Pancreas (tissue), 10 donors: ENCODE measurements at regions not wholly inside any gene's neighbourhood (a gene's known extent, or its start where the extent isn't known, plus 50 kb on each side); places are given as distances from the start of the nearest gene placed in this dataset.

Source experiments
- ATAC-seq, 4 donors: fragments of 200-7000 bp; cut with Tn5 transposase; one replicate each; pipeline versions ENCODE4 v1.8.0 to v1.9.1; 2020; ENCODE audit warnings: mild to moderate bottlenecking in 4 of 4, moderate library complexity in 4 of 4
- DNase-seq, 6 donors: peaks; one replicate each; pipeline ENCODE4 v3.0.0-alpha.2; 2020
- FAIRE-seq: peaks from 2 replicates; lab custom pipeline; 2012; peaks lifted over from hg19 to GRCh38; lab: Jason Lieb, UNC
- H3K27ac ChIP-seq, 4 donors: fragments of 200-600 bp; sonication (generic); 1 replicate in 3 of 4; 2 replicates in 1 of 4; pipeline versions ENCODE4 v1.5.0 to v1.8.0; 2020
- H3K27me3 ChIP-seq, 4 donors: fragments of 200-600 bp; one replicate each; pipeline ENCODE4 v1.8.0; 2021
- H3K36me3 ChIP-seq, 3 donors: fragments of 200-600 bp; sonication (generic) in 1 of 3; one replicate each; pipeline versions ENCODE4 v1.5.0 to v1.8.0; 2020 to 2021
- H3K4me1 ChIP-seq, 3 donors: fragments of 200-600 bp; one replicate each; pipeline ENCODE4 v1.8.0; 2021
- H3K4me3 ChIP-seq, 4 donors: fragments of 200-600 bp; sonication (generic) in 2 of 4; one replicate each; pipeline versions ENCODE4 v1.5.0 to v1.8.0; 2020 to 2021
- H3K9me3 ChIP-seq, 4 donors: fragments of 200-600 bp; one replicate each; pipeline ENCODE4 v1.8.0; 2021
- WGBS, 2 donors: extraction: QIAGEN DNeasy Blood & Tissue Kit; methylation state at CpG; one replicate each; pipeline ENCODE4 v1.1.7; 2013; 5-methylcytosine and 5-hydroxymethylcytosine counted together
- intact Hi-C, 3 donors: fragments of 100-400 bp; cut with DNase I; formaldehyde crosslinking; loops; one replicate each; pipeline versions ENCODE4 v1.11.1 to v1.14.2; 2022
- TF ChIP-seq, protein P1 (sequence below), 4 donors: fragments of 200-600 bp; sonication (generic) in 3 of 4; IDR thresholded peaks; one replicate each; pipeline versions ENCODE4 v1.5.0 to v1.8.0; 2021; ENCODE audit warnings: antibody characterized with exemption in 4 of 4
- donor health status: healthy with polysubstance abuse.
- donor health status: DM: no; HTN: no; CAD: no; lungs with moderate emphysema.
- donor health status: DM: no; HTN: no; CAD: no.
- donor health status: control.
- donor health status: control.
- donor health status: Bipolar disorder and iron deficiency.
- donor health status: DM: yes; HTN: yes; CAD: no.
- donor health status: DM: no; HTN: no; CAD: no.
- donor health status: DM: no; HTN: no; CAD: no.
- donor health status: DM: yes; HTN: yes; CAD: no.

DNA sequence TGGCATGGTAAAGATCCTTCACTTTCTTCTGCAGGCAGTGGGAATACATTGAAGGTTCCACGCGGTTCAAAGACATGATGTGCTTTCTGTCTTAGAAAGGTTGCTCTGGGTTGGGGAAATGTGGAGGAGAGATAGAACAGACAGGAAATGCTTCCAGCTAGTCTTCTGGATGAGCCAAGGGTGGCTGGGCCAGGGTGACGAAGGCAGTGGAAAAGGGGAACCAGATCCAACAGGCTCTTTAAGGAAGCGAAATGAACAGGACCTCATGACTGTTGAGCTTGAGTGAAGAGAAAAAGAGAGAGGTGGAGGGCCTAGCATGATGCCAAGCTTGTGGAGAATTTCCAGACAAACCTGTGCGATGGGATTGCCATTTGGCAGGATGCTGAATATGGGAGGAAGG is 56.4 kb upstream of the LMO1 start:
- Histone ChIP-seq H3K9me3 (no peaks in the 10 kb centered on the region), H3K36me3 (no peaks in the 10 kb centered on the region), H3K4me1 (no peaks in the 10 kb centered on the region), H3K27ac (no peak overlapping the region), H3K27me3 (no peaks in the 10 kb centered on the region), H3K4me3 (no peak overlapping the region)
- 77 to 86% methylated on average over 5 of the region's 5 CpGs for WGBS, 2 donors
- intact Hi-C loops: no loop called here
- FAIRE-seq: no peak
- DNase-seq: no peak
- TF ChIP-seq, protein P1, sequence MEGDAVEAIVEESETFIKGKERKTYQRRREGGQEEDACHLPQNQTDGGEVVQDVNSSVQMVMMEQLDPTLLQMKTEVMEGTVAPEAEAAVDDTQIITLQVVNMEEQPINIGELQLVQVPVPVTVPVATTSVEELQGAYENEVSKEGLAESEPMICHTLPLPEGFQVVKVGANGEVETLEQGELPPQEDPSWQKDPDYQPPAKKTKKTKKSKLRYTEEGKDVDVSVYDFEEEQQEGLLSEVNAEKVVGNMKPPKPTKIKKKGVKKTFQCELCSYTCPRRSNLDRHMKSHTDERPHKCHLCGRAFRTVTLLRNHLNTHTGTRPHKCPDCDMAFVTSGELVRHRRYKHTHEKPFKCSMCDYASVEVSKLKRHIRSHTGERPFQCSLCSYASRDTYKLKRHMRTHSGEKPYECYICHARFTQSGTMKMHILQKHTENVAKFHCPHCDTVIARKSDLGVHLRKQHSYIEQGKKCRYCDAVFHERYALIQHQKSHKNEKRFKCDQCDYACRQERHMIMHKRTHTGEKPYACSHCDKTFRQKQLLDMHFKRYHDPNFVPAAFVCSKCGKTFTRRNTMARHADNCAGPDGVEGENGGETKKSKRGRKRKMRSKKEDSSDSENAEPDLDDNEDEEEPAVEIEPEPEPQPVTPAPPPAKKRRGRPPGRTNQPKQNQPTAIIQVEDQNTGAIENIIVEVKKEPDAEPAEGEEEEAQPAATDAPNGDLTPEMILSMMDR (IDR thresholded peaks at IDR 0.05): no peak
- ATAC-seq: no peak

DNA sequence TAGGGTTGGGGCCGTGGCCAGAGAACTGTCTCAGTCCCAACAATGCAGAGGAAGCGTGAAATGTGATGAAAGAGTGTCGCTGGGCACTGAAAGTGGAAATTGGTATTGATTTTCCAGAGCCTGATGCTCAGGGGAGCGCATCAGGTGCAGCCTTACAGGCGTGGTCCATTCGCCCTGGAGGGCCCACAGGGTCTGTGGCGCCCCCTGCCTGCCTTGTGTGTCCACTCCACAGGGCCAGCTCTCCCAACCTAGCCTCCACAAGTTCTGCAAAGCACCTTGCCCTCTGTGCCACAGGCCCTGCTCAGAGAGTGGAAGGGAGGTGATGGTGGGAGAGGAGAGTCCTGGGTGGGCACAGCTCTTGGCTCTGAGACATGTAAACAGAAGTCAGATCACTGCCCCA is 54.9 kb upstream of the LMO1 start:
- ATAC-seq: peak in 2 of 4 donors; percentile 26 to 42
- TF ChIP-seq, protein P1 (IDR thresholded peaks at IDR 0.05): no peak
- DNase-seq: peak in 1 of 6 donors; percentile 56
- WGBS, 2 donors: 40 to 46% methylated on average over 6 to 7 of the region's 7 CpGs
- no peak overlapping the region for H3K4me3 ChIP-seq
- H3K27ac ChIP-seq: no peak overlapping the region
- H3K9me3 ChIP-seq: no peaks in the 10 kb centered on the region
- no peaks in the 10 kb centered on the region for H3K36me3 ChIP-seq
- H3K27me3 ChIP-seq: no peaks in the 10 kb centered on the region
- FAIRE-seq: no peak
- H3K4me1 ChIP-seq: no peaks in the 10 kb centered on the region
- intact Hi-C loops: loop anchor here in 2 of 3 donors (5.0 to 10.0 kb wide), 2 partner anchors 81 to 94 kb away; no protein-coding TSS in a partner anchor

DNA sequence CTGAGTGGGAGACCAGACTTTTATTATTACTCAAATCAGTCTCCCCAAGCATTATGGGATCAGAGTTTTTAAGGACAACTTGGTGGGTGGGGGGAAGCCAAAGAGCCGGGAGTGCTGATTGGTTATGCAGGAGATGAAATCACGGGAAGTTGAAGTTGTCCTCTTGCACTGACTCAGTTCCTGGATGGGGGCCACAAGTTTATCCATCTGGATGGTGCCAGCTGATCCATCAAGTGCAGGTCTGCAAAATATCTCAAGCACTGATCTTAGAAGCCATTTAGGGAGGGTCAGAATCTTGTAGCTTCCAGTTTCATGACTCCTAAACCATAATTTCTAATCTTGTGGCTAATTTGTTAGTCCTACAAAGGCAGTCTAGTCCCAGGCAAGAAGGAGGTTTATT is 53.5 kb upstream of the LMO1 start:
- intact Hi-C loops: loop anchor here in 2 of 3 donors (5.0 to 10.0 kb wide), 2 partner anchors 80 to 92 kb away; no protein-coding TSS in a partner anchor
- ATAC-seq (no peak), FAIRE-seq (no peak), DNase-seq (no peak)
- Histone ChIP-seq H3K4me1 (no peaks in the 10 kb centered on the region), H3K36me3 (no peaks in the 10 kb centered on the region), H3K27me3 (no peaks in the 10 kb centered on the region), H3K27ac (no peak overlapping the region), H3K9me3 (no peaks in the 10 kb centered on the region), H3K4me3 (no peak overlapping the region)
- TF ChIP-seq, protein P1 (IDR thresholded peaks at IDR 0.05): no peak
- 62 to 78% methylated on average over 2 of the region's 2 CpGs for WGBS, 2 donors

DNA sequence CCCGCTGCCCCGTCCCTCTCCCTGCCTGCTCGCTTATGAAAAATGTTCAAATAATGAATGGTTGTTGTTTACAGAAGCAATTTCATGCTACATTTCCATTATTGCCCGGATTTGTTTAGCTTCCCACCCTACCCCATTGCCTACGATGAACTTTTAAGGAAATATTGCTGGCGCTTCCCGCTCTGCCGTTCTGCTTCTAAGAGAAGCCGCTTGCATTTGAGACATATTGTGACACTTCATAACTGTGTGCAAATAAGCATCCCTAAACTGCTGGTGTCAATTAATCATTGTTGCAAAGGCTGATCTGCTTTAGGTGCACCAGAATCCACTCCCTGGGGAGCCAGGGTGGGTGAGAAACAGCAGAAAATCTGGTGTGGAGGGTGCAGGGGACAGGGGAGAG is 52.3 kb upstream of the LMO1 start:
- TF ChIP-seq, protein P1 (IDR thresholded peaks at IDR 0.05): no peak
- no peaks in the 10 kb centered on the region for H3K4me1 ChIP-seq
- DNase-seq: no peak
- ATAC-seq: peak in 2 of 4 donors; percentile 8 to 34
- intact Hi-C loops: loop anchor here in 2 of 3 donors (5.0 to 10.0 kb wide), 2 partner anchors 79 to 91 kb away; no protein-coding TSS in a partner anchor
- WGBS, 2 donors: 60 to 62% methylated on average over 9 of the region's 9 CpGs
- H3K27me3 ChIP-seq: no peaks in the 10 kb centered on the region
- H3K36me3 ChIP-seq: no peaks in the 10 kb centered on the region
- H3K9me3 ChIP-seq: no peaks in the 10 kb centered on the region
- H3K27ac ChIP-seq: no peak overlapping the region
- FAIRE-seq: no peak
- H3K4me3 ChIP-seq: no peak overlapping the region

DNA sequence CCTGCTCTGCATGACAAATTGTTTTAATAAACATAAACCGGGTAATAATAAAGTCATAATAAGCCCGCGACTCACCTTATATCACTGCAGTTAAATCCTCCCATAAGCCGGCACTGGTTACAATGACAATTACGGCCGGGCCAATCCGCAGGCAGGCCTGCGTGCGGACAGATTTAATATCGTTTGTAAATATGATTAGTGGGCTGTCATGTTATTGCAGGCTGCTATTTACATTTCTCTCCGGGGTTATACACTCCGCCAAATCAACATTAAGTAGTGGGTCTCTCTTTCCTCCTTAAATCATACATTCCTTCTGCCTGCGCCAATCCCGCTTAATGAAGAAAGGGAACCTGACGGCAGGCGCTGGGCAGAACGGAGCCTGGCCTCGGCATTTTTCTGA is 51.8 kb upstream of the LMO1 start:
- Histone ChIP-seq H3K27ac (no peak overlapping the region), H3K27me3 (no peaks in the 10 kb centered on the region), H3K4me3 (no peak overlapping the region), H3K4me1 (no peaks in the 10 kb centered on the region), H3K36me3 (no peaks in the 10 kb centered on the region), H3K9me3 (no peaks in the 10 kb centered on the region)
- DNase-seq (no peak), ATAC-seq (peak in 2 of 4 donors; percentile 17 to 24), FAIRE-seq (no peak)
- intact Hi-C loops: loop anchor here in 2 of 3 donors (5.0 to 10.0 kb wide), 2 partner anchors 78 to 91 kb away; no protein-coding TSS in a partner anchor
- 73 to 78% methylated on average over 18 of the region's 18 CpGs for WGBS, 2 donors
- TF ChIP-seq, protein P1 (IDR thresholded peaks at IDR 0.05): no peak
